PC-3 (cell line): ENCODE measurements at regions not wholly inside any gene's neighbourhood (a gene's known extent, or its start where the extent isn't known, plus 50 kb on each side); places are given as distances from the start of the nearest gene placed in this dataset.

ENCODE experiments used
- EZH2 ChIP-seq: fragments of 300-600 bp; sonication (generic); IDR thresholded peaks from one replicate; pipeline ENCODE4 v1.6.1; 2017; ENCODE audit warnings: antibody characterized with exemption, mild to moderate bottlenecking, low read length; ENCODE audit not compliant: unreplicated experiment
- TF ChIP-seq, protein P1 (sequence below): fragments of 300-600 bp; sonication (generic); conservative IDR thresholded peaks from 2 replicates; pipeline ENCODE4 v1.5.1; 2017; ENCODE audit warnings: antibody characterized with exemption, low read depth, mild to moderate bottlenecking, low read length

DNA sequence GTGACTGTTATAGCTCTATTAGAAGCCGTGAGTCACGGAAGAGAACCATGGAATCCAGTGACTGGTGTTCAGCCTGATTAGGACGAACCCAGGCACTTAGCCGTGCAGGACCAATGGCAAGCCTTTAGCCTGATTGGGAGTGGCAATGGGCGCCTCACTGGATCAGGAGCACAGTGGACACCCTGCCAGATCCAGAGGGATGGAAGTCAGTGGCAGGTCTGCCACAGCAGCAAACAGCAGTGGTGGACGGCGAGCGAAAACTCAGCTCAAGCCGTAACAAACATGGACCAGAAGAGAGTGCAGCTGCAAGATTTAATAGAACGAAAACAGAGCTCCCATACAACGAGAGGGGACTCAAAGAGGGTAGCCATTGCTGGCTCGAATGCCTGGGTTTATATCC, 1326.5 kb downstream of the ADGRL3 start:
- TF ChIP-seq, protein P1, sequence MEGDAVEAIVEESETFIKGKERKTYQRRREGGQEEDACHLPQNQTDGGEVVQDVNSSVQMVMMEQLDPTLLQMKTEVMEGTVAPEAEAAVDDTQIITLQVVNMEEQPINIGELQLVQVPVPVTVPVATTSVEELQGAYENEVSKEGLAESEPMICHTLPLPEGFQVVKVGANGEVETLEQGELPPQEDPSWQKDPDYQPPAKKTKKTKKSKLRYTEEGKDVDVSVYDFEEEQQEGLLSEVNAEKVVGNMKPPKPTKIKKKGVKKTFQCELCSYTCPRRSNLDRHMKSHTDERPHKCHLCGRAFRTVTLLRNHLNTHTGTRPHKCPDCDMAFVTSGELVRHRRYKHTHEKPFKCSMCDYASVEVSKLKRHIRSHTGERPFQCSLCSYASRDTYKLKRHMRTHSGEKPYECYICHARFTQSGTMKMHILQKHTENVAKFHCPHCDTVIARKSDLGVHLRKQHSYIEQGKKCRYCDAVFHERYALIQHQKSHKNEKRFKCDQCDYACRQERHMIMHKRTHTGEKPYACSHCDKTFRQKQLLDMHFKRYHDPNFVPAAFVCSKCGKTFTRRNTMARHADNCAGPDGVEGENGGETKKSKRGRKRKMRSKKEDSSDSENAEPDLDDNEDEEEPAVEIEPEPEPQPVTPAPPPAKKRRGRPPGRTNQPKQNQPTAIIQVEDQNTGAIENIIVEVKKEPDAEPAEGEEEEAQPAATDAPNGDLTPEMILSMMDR = no peak
- no peak for TF ChIP-seq EZH2
